ENCODE measurements at regions not wholly inside any gene's neighbourhood (a gene's known extent, or its start where the extent isn't known, plus 50 kb on each side); places are given as distances from the start of the nearest gene placed in this dataset.
A peak's percentile ranks its signal among the peaks of the same experiment; 100 is the strongest.

DNA sequence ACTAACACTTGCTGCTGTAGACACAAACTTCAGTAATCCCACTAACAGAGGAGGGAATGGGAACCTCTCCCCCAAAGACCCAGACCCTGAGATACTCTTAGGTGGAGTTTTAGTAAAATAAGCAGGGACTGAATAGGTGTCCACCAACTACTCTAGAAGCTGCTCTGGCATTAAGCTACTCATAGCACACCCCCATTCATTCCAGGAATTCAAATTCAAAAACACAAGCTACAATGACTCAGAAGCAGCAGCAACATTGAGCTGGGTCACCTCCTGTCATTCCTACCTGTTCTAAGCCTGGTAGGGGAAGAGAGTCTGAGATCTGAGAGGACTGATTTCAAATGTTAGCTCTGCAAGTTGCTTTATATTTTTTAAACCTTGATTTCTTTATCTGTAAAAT is 135.4 kb upstream of the FRMPD4 start:
- dilution Hi-C loops (cut with MboI; ENCODE audit: extremely low pct_ligation_motif_present, low sequenced_read_pairs), result no loop called here
- no peak for FAIRE-seq
- DNase-seq (ENCODE audit: low read depth, low spot score), result no peak

GRCh38 chrX:12007881-12008280 is 130.4 kb upstream of the FRMPD4 start:
- Histone ChIP-seq H3K4me3 (ENCODE audit: control insufficient read depth in 2 of 3, extremely low read depth in 1 of 3, insufficient read depth in 2 of 3, low read depth in 1 of 3, low read length in 3 of 3) (no peak overlapping the region), H4K20me1 (ENCODE audit: control insufficient read depth, extremely low read depth, insufficient read depth, low read length) (no peaks in the 10 kb centered on the region), H3K4me1 (ENCODE audit: control insufficient read depth, extremely low read depth, insufficient read depth, low read length) (peaks cover 28% of the 10 kb centered on the region), H3K36me3 (ENCODE audit: control insufficient read depth in 2 of 2, extremely low read depth in 1 of 2, insufficient read depth in 2 of 2, low read length in 2 of 2) (no peaks in the 10 kb centered on the region), H3K27ac (ENCODE audit: control insufficient read depth, insufficient read depth, low read length) (peak overlapping the region; percentile 45), H3K9ac (ENCODE audit: control insufficient read depth, extremely low read depth, insufficient read depth, low read length) (no peak overlapping the region), H3K9me1 (ENCODE audit: control insufficient read depth, extremely low read depth, insufficient read depth, low read length) (no peaks in the 10 kb centered on the region), H3K9me3 (ENCODE audit: control insufficient read depth, low read depth, low read length) (no peaks in the 10 kb centered on the region), H3K79me2 (ENCODE audit: control insufficient read depth, insufficient read depth, low read length) (no peaks in the 10 kb centered on the region), H3K27me3 (ENCODE audit: control insufficient read depth, extremely low read depth, insufficient read depth, low read length) (no peaks in the 10 kb centered on the region), H2AFZ (ENCODE audit: control insufficient read depth, low read length) (no peak overlapping the region), H3K4me2 (ENCODE audit: control insufficient read depth, extremely low read depth, insufficient read depth, low read depth, low read length) (peak overlapping the region; percentile 62)
- DNase-seq (ENCODE audit: low read depth, low spot score) (peak; percentile 32), FAIRE-seq (peak; percentile 97)
- TF ChIP-seq CTCF (optimal IDR thresholded peaks at IDR 0.05 in 1 of 3, IDR thresholded peaks at IDR 0.05 in 1 of 3, conservative IDR thresholded peaks at IDR 0.05 in 1 of 3; ENCODE audit: extremely low read depth in 1 of 3, insufficient read depth in 2 of 3, low read length in 3 of 3) (no peak), EZH2 (IDR thresholded peaks at IDR 0.05; ENCODE audit: low read length) (no peak)
- dilution Hi-C loops (cut with MboI; ENCODE audit: extremely low pct_ligation_motif_present, low sequenced_read_pairs), result no loop called here

More for the DNA sequence above, 135.4 kb upstream of the FRMPD4 start:
- Histone ChIP-seq H2AFZ (ENCODE audit: control insufficient read depth, low read length) (no peak overlapping the region), H3K9me3 (ENCODE audit: control insufficient read depth, low read depth, low read length) (no peaks in the 10 kb centered on the region), H3K4me1 (ENCODE audit: control insufficient read depth, extremely low read depth, insufficient read depth, low read length) (peaks cover 10% of the 10 kb centered on the region), H4K20me1 (ENCODE audit: control insufficient read depth, extremely low read depth, insufficient read depth, low read length) (no peaks in the 10 kb centered on the region), H3K4me3 (ENCODE audit: control insufficient read depth in 2 of 3, extremely low read depth in 1 of 3, insufficient read depth in 2 of 3, low read depth in 1 of 3, low read length in 3 of 3) (no peak overlapping the region), H3K27me3 (ENCODE audit: control insufficient read depth, extremely low read depth, insufficient read depth, low read length) (no peaks in the 10 kb centered on the region), H3K9ac (ENCODE audit: control insufficient read depth, extremely low read depth, insufficient read depth, low read length) (no peak overlapping the region), H3K9me1 (ENCODE audit: control insufficient read depth, extremely low read depth, insufficient read depth, low read length) (no peaks in the 10 kb centered on the region), H3K4me2 (ENCODE audit: control insufficient read depth, extremely low read depth, insufficient read depth, low read depth, low read length) (no peak overlapping the region), H3K79me2 (ENCODE audit: control insufficient read depth, insufficient read depth, low read length) (no peaks in the 10 kb centered on the region), H3K36me3 (ENCODE audit: control insufficient read depth in 2 of 2, extremely low read depth in 1 of 2, insufficient read depth in 2 of 2, low read length in 2 of 2) (no peaks in the 10 kb centered on the region), H3K27ac (ENCODE audit: control insufficient read depth, insufficient read depth, low read length) (no peak overlapping the region)
- TF ChIP-seq EZH2 (IDR thresholded peaks at IDR 0.05; ENCODE audit: low read length), result no peak
- no peak for TF ChIP-seq CTCF (optimal IDR thresholded peaks at IDR 0.05 in 1 of 3, IDR thresholded peaks at IDR 0.05 in 1 of 3, conservative IDR thresholded peaks at IDR 0.05 in 1 of 3; ENCODE audit: extremely low read depth in 1 of 3, insufficient read depth in 2 of 3, low read length in 3 of 3)
